Trophoblast cell (in vitro differentiated cells and primary cell): ENCODE measurements at regions not wholly inside any gene's neighbourhood (a gene's known extent, or its start where the extent isn't known, plus 50 kb on each side); places are given as distances from the start of the nearest gene placed in this dataset.

Experiments
- DNase-seq, 2 donors: peaks; one replicate each; pipeline ENCODE4 v3.0.0-alpha.2; 2016
- H2AFZ ChIP-seq: 2 replicates; pipeline ENCODE4 v1.6.1; 2013; ENCODE audit warnings: low read length, moderate library complexity, mild to moderate bottlenecking; ENCODE audit not compliant: insufficient read depth, poor library complexity
- H2AK5ac ChIP-seq: 2 replicates; pipeline ENCODE4 v1.6.1; 2013; ENCODE audit warnings: mild to moderate bottlenecking, low read length
- H2BK120ac ChIP-seq: 2 replicates; pipeline ENCODE4 v1.6.1; 2013; ENCODE audit warnings: low read length, mild to moderate bottlenecking, moderate library complexity; ENCODE audit not compliant: insufficient read depth, poor library complexity
- H2BK12ac ChIP-seq: 2 replicates; pipeline ENCODE4 v1.6.1; 2013; ENCODE audit warnings: mild to moderate bottlenecking, low read length, moderate library complexity
- H2BK5ac ChIP-seq: 2 replicates; pipeline ENCODE4 v1.6.1; 2013; ENCODE audit warnings: low read length, low read depth, moderate library complexity, mild to moderate bottlenecking; ENCODE audit not compliant: poor library complexity
- H3K14ac ChIP-seq: 2 replicates; pipeline ENCODE4 v1.6.1; 2013; ENCODE audit warnings: mild to moderate bottlenecking, low read length
- H3K18ac ChIP-seq: 2 replicates; pipeline ENCODE4 v1.6.1; 2013; ENCODE audit warnings: mild to moderate bottlenecking, low read length
- H3K23ac ChIP-seq: 2 replicates; pipeline ENCODE4 v1.6.1; 2013; ENCODE audit warnings: low read length
- H3K27ac ChIP-seq: 2 replicates; pipeline ENCODE4 v1.5.1; 2013; ENCODE audit warnings: low read depth, mild to moderate bottlenecking, inconsistent platforms, low read length, moderate library complexity
- H3K27me3 ChIP-seq: 2 replicates; pipeline ENCODE4 v1.6.1; 2013; ENCODE audit warnings: inconsistent platforms, mild to moderate bottlenecking, low read length, moderate library complexity; ENCODE audit not compliant: insufficient read depth
- H3K36me3 ChIP-seq, 2 experiments: 1 replicate in 1 of 2; 2 replicates in 1 of 2; pipeline ENCODE4 v1.6.1; 2013; ENCODE audit warnings: low read length in 2 of 2, mild to moderate bottlenecking in 2 of 2, moderate library complexity in 1 of 2; ENCODE audit not compliant: insufficient read depth in 2 of 2, control insufficient read depth in 1 of 2
- H3K4ac ChIP-seq: 2 replicates; pipeline ENCODE4 v1.6.1; 2013; ENCODE audit warnings: low read depth, mild to moderate bottlenecking, low read length, moderate library complexity
- H3K4me1 ChIP-seq, 2 experiments: 1 replicate in 1 of 2; 2 replicates in 1 of 2; pipeline ENCODE4 v1.6.1; 2013; ENCODE audit warnings: low read length in 2 of 2, mild to moderate bottlenecking in 2 of 2, moderate library complexity in 1 of 2; ENCODE audit not compliant: insufficient read depth in 2 of 2, control insufficient read depth in 1 of 2
- H3K4me2 ChIP-seq: 2 replicates; pipeline ENCODE4 v1.6.1; 2013; ENCODE audit warnings: inconsistent platforms, mild to moderate bottlenecking, low read length, moderate library complexity
- H3K4me3 ChIP-seq: 2 replicates; pipeline ENCODE4 v1.5.1; 2013; ENCODE audit warnings: mild to moderate bottlenecking, low read depth, low read length, inconsistent platforms
- H3K79me1 ChIP-seq: one replicate; pipeline ENCODE4 v1.6.1; 2013; ENCODE audit warnings: low read length
- H3K79me2 ChIP-seq: 2 replicates; pipeline ENCODE4 v1.6.1; 2013; ENCODE audit warnings: low read length, mild to moderate bottlenecking; ENCODE audit not compliant: control insufficient read depth, insufficient read depth, poor library complexity
- H3K9ac ChIP-seq: 2 replicates; pipeline ENCODE4 v1.6.1; 2013; ENCODE audit warnings: mild to moderate bottlenecking, low read length
- H3K9me3 ChIP-seq: 2 replicates; pipeline ENCODE4 v1.6.1; 2013; ENCODE audit warnings: low read depth, mild to moderate bottlenecking, control low read depth, inconsistent platforms, low read length; ENCODE audit not compliant: insufficient read depth
- H4K12ac ChIP-seq: 2 replicates; pipeline ENCODE4 v1.6.1; 2013; ENCODE audit warnings: low read depth, mild to moderate bottlenecking, low read length, moderate library complexity
- H4K8ac ChIP-seq: 2 replicates; pipeline ENCODE4 v1.6.1; 2013; ENCODE audit warnings: low read depth, mild to moderate bottlenecking, low read length, moderate library complexity
- H4K91ac ChIP-seq: one replicate; pipeline ENCODE4 v1.6.1; 2013; ENCODE audit warnings: low read depth, mild to moderate bottlenecking, low read length, moderate library complexity
- WGBS: extraction: QIAGEN DNeasy Blood & Tissue Kit; methylation state at CpG from one replicate; pipeline ENCODE4 v1.1.7; 2013; ENCODE audit warnings: missing lambda C conversion rate; ENCODE audit not compliant: insufficient read length, insufficient coverage; ENCODE audit errors: extremely low coverage; 5-methylcytosine and 5-hydroxymethylcytosine counted together

DNA sequence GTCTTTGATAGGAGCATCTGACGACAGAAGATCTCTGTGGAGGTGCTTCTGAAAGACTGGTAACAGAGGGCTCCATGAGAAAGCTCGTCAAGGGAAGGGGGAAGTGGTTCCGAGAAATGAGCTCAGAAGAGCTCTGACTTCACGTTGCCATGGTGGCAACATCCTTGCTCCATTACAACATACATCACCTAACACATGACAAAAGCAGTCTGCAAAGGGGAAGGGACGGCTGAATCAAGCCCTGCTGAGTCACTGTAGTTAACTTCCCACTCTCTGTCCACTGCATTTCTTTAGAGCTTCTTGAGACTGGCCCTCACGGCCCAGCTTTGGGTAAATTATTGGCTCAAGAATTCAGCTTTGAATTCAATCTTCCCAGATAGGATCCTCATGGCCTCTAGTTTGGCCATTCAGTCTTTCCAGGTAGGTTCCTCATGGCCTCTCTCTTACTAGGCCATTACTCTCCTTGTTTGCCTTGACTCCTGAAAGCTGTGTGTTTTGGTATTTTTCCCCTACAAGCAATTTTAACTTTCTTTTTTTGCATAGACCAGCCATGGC is 88.0 kb upstream of the ZNF648 start:
- Histone ChIP-seq H4K12ac (no peak overlapping the region), H2BK12ac (no peak overlapping the region), H3K4me2 (no peak overlapping the region), H3K9me3 (no peaks in the 10 kb centered on the region), H4K8ac (no peak overlapping the region), H3K9ac (no peak overlapping the region), H3K23ac (no peak overlapping the region), H3K79me2 (no peaks in the 10 kb centered on the region), H3K18ac (no peak overlapping the region), H3K36me3 (no peaks in the 10 kb centered on the region), H3K4me1 (peaks cover 4 to 5% of the 10 kb centered on the region in 2 experiments), H3K79me1 (peaks cover 5% of the 10 kb centered on the region), H2BK5ac (no peak overlapping the region), H3K4me3 (no peak overlapping the region), H2AFZ (no peak overlapping the region), H4K91ac (no peak overlapping the region), H3K14ac (no peak overlapping the region), H3K4ac (no peak overlapping the region), H3K27ac (no peak overlapping the region), H2BK120ac (no peak overlapping the region), H3K27me3 (no peaks in the 10 kb centered on the region), H2AK5ac (no peak overlapping the region)
- DNase-seq: peak; percentile 68 to 81
- no CpG with 5 or more reads among the region's 6 CpGs for WGBS

- H2AFZ ChIP-seq: no peak overlapping the region
- peaks cover 12% of the 10 kb centered on the region for H3K79me1 ChIP-seq
- H3K4me3 ChIP-seq: no peak overlapping the region
- no peak overlapping the region for H3K18ac ChIP-seq
- H3K9me3 ChIP-seq: no peaks in the 10 kb centered on the region
- H3K36me3 ChIP-seq: no peaks in the 10 kb centered on the region
- H3K4ac ChIP-seq: no peak overlapping the region
- no peak overlapping the region for H3K9ac ChIP-seq
- peaks cover 10 to 13% of the 10 kb centered on the region in 2 experiments for H3K4me1 ChIP-seq
- H3K4me2 ChIP-seq: no peak overlapping the region
- H4K91ac ChIP-seq: no peak overlapping the region
- H2BK120ac ChIP-seq: no peak overlapping the region
- no peak for DNase-seq
- H3K27ac ChIP-seq: no peak overlapping the region
- no peak overlapping the region for H4K8ac ChIP-seq
- no CpG with 5 or more reads among the region's 5 CpGs for WGBS
- no peak overlapping the region for H2BK5ac ChIP-seq
- no peak overlapping the region for H4K12ac ChIP-seq
- no peaks in the 10 kb centered on the region for H3K27me3 ChIP-seq
- H3K79me2 ChIP-seq: no peaks in the 10 kb centered on the region
- no peak overlapping the region for H2AK5ac ChIP-seq
- no peak overlapping the region for H3K14ac ChIP-seq
- no peak overlapping the region for H2BK12ac ChIP-seq
- no peak overlapping the region for H3K23ac ChIP-seq
Observed at GRCh38 chr1:182147951-182148350, 86.4 kb upstream of the ZNF648 start.

- no peak overlapping the region for H3K4me2 ChIP-seq
- H3K9ac ChIP-seq: no peak overlapping the region
- H3K27ac ChIP-seq: no peak overlapping the region
- no peak overlapping the region for H2AK5ac ChIP-seq
- H3K4ac ChIP-seq: no peak overlapping the region
- H3K14ac ChIP-seq: no peak overlapping the region
- H2BK12ac ChIP-seq: no peak overlapping the region
- WGBS: no CpG with 5 or more reads among the region's 4 CpGs
- no peak overlapping the region for H4K12ac ChIP-seq
- H3K79me2 ChIP-seq: no peaks in the 10 kb centered on the region
- H4K91ac ChIP-seq: no peak overlapping the region
- H2BK5ac ChIP-seq: no peak overlapping the region
- peaks cover 10 to 13% of the 10 kb centered on the region in 2 experiments for H3K4me1 ChIP-seq
- H2AFZ ChIP-seq: no peak overlapping the region
- H3K79me1 ChIP-seq: peaks cover 12% of the 10 kb centered on the region
- H3K4me3 ChIP-seq: no peak overlapping the region
- no peak overlapping the region for H3K18ac ChIP-seq
- H3K23ac ChIP-seq: no peak overlapping the region
- DNase-seq: peak; percentile 74 to 83
- H4K8ac ChIP-seq: no peak overlapping the region
- no peaks in the 10 kb centered on the region for H3K9me3 ChIP-seq
- no peaks in the 10 kb centered on the region for H3K27me3 ChIP-seq
- no peak overlapping the region for H2BK120ac ChIP-seq
- H3K36me3 ChIP-seq: no peaks in the 10 kb centered on the region
Observed at GRCh38 chr1:182147136-182147820, 85.8 kb upstream of the ZNF648 start.

DNA sequence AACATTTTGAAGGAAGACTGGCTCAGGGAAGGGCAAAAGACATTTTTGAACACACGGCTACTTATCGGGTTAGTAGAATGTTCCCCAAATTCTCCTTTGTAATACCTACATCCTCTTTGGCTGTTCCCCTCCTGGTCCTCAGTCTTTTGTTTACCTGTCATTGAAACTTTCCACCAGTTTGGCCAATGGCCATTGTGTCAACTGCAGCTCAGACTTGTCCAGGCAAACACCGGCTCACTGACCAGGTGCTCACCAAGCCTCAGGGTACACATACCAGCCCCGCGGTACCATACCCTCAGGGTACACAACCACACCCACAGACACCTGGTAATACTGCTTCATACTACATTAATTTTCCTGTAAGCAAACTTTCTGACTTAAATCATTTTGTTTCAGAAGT is 84.8 kb upstream of the ZNF648 start:
- H3K27ac ChIP-seq: no peak overlapping the region
- no peak overlapping the region for H2AFZ ChIP-seq
- peaks cover 10 to 13% of the 10 kb centered on the region in 2 experiments for H3K4me1 ChIP-seq
- H3K27me3 ChIP-seq: no peaks in the 10 kb centered on the region
- H3K18ac ChIP-seq: no peak overlapping the region
- no CpG with 5 or more reads among the region's 5 CpGs for WGBS
- no peaks in the 10 kb centered on the region for H3K9me3 ChIP-seq
- H4K12ac ChIP-seq: no peak overlapping the region
- no peak overlapping the region for H3K14ac ChIP-seq
- H2BK5ac ChIP-seq: no peak overlapping the region
- DNase-seq: peak; percentile 72 to 89
- H3K23ac ChIP-seq: no peak overlapping the region
- no peak overlapping the region for H3K9ac ChIP-seq
- H3K79me1 ChIP-seq: peaks cover 12% of the 10 kb centered on the region
- no peak overlapping the region for H2BK120ac ChIP-seq
- H2AK5ac ChIP-seq: no peak overlapping the region
- H4K91ac ChIP-seq: no peak overlapping the region
- H3K4me3 ChIP-seq: no peak overlapping the region
- H4K8ac ChIP-seq: no peak overlapping the region
- no peak overlapping the region for H3K4me2 ChIP-seq
- no peak overlapping the region for H3K4ac ChIP-seq
- no peak overlapping the region for H2BK12ac ChIP-seq
- H3K79me2 ChIP-seq: no peaks in the 10 kb centered on the region
- H3K36me3 ChIP-seq: no peaks in the 10 kb centered on the region
